ENCODE measurements at regions not wholly inside any gene's neighbourhood (a gene's known extent, or its start where the extent isn't known, plus 50 kb on each side); places are given as distances from the start of the nearest gene placed in this dataset.
"Not testable (repeated sequence)": the region's sequence is repeated elsewhere in the genome, so short reads cannot be mapped to it uniquely, and the experiment has no call there.

DNA sequence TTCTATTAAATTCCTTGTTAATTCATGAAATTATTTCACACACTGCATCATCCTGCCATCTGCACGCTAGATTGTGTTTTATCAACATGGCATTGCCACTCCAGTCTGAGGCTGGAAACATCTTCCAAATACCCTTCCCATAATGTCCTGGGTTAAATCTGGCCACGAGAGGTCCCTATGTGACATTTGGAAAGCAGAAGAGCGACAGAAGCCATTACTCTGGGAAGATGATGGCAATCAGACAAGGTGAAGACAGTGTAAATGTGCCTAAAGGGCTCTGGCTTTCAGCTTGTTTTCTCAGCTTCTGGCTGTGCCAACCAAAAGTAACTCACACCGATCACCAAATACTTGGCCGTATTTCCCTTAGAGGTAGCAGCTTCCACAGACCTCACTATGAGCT is 144.8 kb downstream of the CAPZA3 start:
- ATAC-seq (no peak), DNase-seq (no peak)
- no peaks in the 10 kb centered on the region for H3K27me3 Mint-ChIP-seq
- ChIA-PET CTCF (interaction anchor here (0.5 kb wide), 1 partner anchor 1646 kb away, joined by 3 read pairs; no protein-coding TSS in a partner anchor), POLR2A (no interaction called here)
- no peaks in the 10 kb centered on the region for H3K36me3 Mint-ChIP-seq (ENCODE audit: low read depth)
- no peak overlapping the region for H3K27ac Mint-ChIP-seq
- H3K4me3 Mint-ChIP-seq = no peak overlapping the region
- intact Hi-C loops (cut with DNase I, micrococcal nuclease) = no loop called here
- no peaks in the 10 kb centered on the region for H3K9me3 Mint-ChIP-seq (ENCODE audit: low read depth)
- no peaks in the 10 kb centered on the region for H3K4me1 Mint-ChIP-seq

- no peaks in the 10 kb centered on the region for H3K4me1 Mint-ChIP-seq
- H3K4me3 Mint-ChIP-seq = no peak overlapping the region
- no peaks in the 10 kb centered on the region for H3K36me3 Mint-ChIP-seq (ENCODE audit: low read depth)
- H3K27me3 Mint-ChIP-seq = peaks cover 2% of the 10 kb centered on the region
- DNase-seq = no peak
- ATAC-seq = no peak
- ChIA-PET POLR2A (no interaction called here), CTCF (no interaction called here)
- intact Hi-C loops (cut with DNase I, micrococcal nuclease) = no loop called here
- no peaks in the 10 kb centered on the region for H3K9me3 Mint-ChIP-seq (ENCODE audit: low read depth)
- no peak overlapping the region for H3K27ac Mint-ChIP-seq
Observed at GRCh38 chr12:18886962-18887361, 149.0 kb downstream of the CAPZA3 start.

DNA sequence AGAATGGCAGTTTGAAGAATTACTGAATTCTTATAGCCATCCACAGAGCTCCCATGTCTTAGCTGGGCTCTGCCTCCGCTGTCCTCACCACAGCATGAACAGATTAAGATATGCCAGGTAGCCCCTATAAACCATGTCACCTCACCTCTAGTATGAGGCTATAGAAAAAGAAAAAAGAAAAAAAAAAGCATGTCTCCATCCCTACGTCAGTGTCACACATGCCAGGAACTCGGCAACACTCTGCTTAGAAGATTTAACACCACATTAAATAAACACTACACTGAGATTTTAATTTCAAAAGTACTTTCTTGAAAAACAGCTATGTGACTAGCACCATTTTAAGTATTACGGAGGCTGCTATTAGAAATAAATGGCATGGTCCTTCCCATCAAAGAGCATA is 149.4 kb downstream of the CAPZA3 start:
- CTCF ChIA-PET = no interaction called here
- H3K36me3 Mint-ChIP-seq (ENCODE audit: low read depth) = no peaks in the 10 kb centered on the region
- H3K27me3 Mint-ChIP-seq = peaks cover 2% of the 10 kb centered on the region
- H3K4me1 Mint-ChIP-seq = no peaks in the 10 kb centered on the region
- POLR2A ChIA-PET = no interaction called here
- no peak overlapping the region for H3K27ac Mint-ChIP-seq
- H3K4me3 Mint-ChIP-seq = no peak overlapping the region
- H3K9me3 Mint-ChIP-seq (ENCODE audit: low read depth) = no peaks in the 10 kb centered on the region
- ATAC-seq = no peak
- no peak for DNase-seq
- intact Hi-C loops (cut with DNase I, micrococcal nuclease) = no loop called here

- CTCF ChIA-PET = no interaction called here
- no peak overlapping the region for H3K27ac Mint-ChIP-seq
- intact Hi-C loops (cut with DNase I, micrococcal nuclease) = no loop called here
- POLR2A ChIA-PET = no interaction called here
- peaks cover 2% of the 10 kb centered on the region for H3K27me3 Mint-ChIP-seq
- DNase-seq (no peak), ATAC-seq (no peak)
- no peaks in the 10 kb centered on the region for H3K9me3 Mint-ChIP-seq (ENCODE audit: low read depth)
- no peaks in the 10 kb centered on the region for H3K36me3 Mint-ChIP-seq (ENCODE audit: low read depth)
- H3K4me1 Mint-ChIP-seq = no peaks in the 10 kb centered on the region
- H3K4me3 Mint-ChIP-seq = no peak overlapping the region
Observed at GRCh38 chr12:18888047-18888446, 150.1 kb downstream of the CAPZA3 start.

- H3K27me3 Mint-ChIP-seq; H3K4me3 Mint-ChIP-seq; ATAC-seq; H3K27ac Mint-ChIP-seq; H3K36me3 Mint-ChIP-seq (ENCODE audit: low read depth); DNase-seq; intact Hi-C loops (cut with DNase I, micrococcal nuclease); H3K4me1 Mint-ChIP-seq; POLR2A ChIA-PET; CTCF ChIA-PET; H3K9me3 Mint-ChIP-seq (ENCODE audit: low read depth): not testable (repeated sequence)
Observed at GRCh38 chr12:18890621-18891020, 152.7 kb downstream of the CAPZA3 start.

GRCh38 chr12:18895540-18895939 is 157.6 kb downstream of the CAPZA3 start:
- ATAC-seq (no peak), DNase-seq (no peak)
- H3K27me3 Mint-ChIP-seq = peaks cover 2% of the 10 kb centered on the region
- ChIA-PET CTCF (interaction anchor here (0.7 kb wide), 1 partner anchor 29 kb away, joined by 3 read pairs; no protein-coding TSS in a partner anchor), POLR2A (no interaction called here)
- intact Hi-C loops (cut with DNase I, micrococcal nuclease) = no loop called here
- H3K27ac Mint-ChIP-seq = no peak overlapping the region
- no peak overlapping the region for H3K4me3 Mint-ChIP-seq
- no peaks in the 10 kb centered on the region for H3K4me1 Mint-ChIP-seq
- no peaks in the 10 kb centered on the region for H3K9me3 Mint-ChIP-seq (ENCODE audit: low read depth)
- H3K36me3 Mint-ChIP-seq (ENCODE audit: low read depth) = no peaks in the 10 kb centered on the region

GRCh38 chr12:18895946-18896345 is 158.0 kb downstream of the CAPZA3 start:
- Mint-ChIP-seq H3K4me3 (no peak overlapping the region), H3K27ac (no peak overlapping the region), H3K27me3 (peaks cover 2% of the 10 kb centered on the region), H3K36me3 (ENCODE audit: low read depth) (no peaks in the 10 kb centered on the region), H3K4me1 (no peaks in the 10 kb centered on the region), H3K9me3 (ENCODE audit: low read depth) (no peaks in the 10 kb centered on the region)
- intact Hi-C loops (cut with DNase I, micrococcal nuclease) = no loop called here
- ChIA-PET POLR2A (no interaction called here), CTCF (interaction anchor here (0.7 kb wide), 1 partner anchor 30 kb away, joined by 3 read pairs; no protein-coding TSS in a partner anchor)
- DNase-seq = no peak
- ATAC-seq = no peak

DNA sequence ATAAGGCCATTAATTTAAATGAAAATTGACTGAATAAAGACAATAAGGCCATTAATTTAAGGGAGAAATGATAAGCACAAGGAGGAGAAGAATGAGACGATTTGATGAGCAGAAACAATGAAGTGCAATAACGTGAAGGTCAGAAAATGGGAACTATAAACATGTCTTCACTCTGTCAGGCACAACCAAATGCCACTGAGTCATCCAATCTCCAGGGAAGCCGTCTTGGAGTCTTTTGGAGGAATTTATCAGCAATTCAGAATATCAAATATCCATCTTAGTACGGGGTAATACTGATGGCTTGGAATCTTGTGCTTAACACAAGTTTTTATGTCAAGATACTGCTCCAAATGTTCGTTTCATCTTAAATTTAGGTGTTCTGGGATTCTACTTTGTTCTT is 159.9 kb downstream of the CAPZA3 start:
- Mint-ChIP-seq H3K27ac (no peak overlapping the region), H3K27me3 (peaks cover 2% of the 10 kb centered on the region), H3K4me3 (no peak overlapping the region), H3K9me3 (ENCODE audit: low read depth) (no peaks in the 10 kb centered on the region), H3K4me1 (no peaks in the 10 kb centered on the region), H3K36me3 (ENCODE audit: low read depth) (no peaks in the 10 kb centered on the region)
- no peak for DNase-seq
- ATAC-seq = no peak
- CTCF ChIA-PET = no interaction called here
- POLR2A ChIA-PET = no interaction called here
- intact Hi-C loops (cut with DNase I, micrococcal nuclease) = no loop called here

DNA sequence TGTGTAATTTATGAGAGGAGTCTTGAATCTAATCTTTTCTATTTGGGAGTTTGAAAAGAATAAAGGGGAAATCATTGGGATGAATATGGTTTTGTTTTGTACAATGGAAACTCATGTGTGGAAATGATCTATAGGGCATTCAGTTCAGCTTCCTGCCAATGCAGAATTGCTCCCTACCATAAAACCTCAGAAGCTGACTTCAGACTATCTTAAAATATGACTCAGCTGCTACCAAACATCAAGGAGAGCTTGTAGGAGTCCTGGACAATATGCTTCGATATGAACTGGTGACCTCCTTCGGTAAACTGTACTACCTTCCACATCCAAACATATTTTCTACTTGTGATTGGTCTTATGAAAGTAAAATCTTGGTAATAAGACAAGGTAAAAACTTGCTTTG is 160.6 kb downstream of the CAPZA3 start:
- Mint-ChIP-seq H3K4me3 (no peak overlapping the region), H3K4me1 (no peaks in the 10 kb centered on the region), H3K9me3 (ENCODE audit: low read depth) (no peaks in the 10 kb centered on the region), H3K36me3 (ENCODE audit: low read depth) (no peaks in the 10 kb centered on the region), H3K27me3 (peaks cover 2% of the 10 kb centered on the region), H3K27ac (no peak overlapping the region)
- intact Hi-C loops (cut with DNase I, micrococcal nuclease) = no loop called here
- POLR2A ChIA-PET = no interaction called here
- ATAC-seq (no peak), DNase-seq (no peak)
- CTCF ChIA-PET = no interaction called here

DNA sequence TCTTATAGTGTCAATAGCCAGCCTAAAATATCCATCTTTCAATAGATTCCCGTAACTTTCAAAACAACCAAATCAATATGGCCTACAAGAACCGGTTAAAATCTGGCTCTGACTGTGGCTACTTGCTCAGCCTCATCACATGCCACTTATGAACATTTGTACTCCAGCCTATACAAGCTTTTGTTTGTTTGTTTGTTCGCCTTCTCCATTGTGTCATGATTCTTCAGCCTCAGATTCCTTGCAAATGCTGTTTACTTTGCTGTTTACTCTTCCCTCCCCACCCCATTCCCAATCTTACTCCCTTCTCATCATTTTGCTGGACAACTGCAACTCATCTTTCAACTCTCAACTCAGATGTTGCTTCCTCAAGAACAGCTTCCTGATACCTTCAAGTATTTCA is 161.2 kb downstream of the CAPZA3 start:
- no peak overlapping the region for H3K4me3 Mint-ChIP-seq
- no peaks in the 10 kb centered on the region for H3K9me3 Mint-ChIP-seq (ENCODE audit: low read depth)
- intact Hi-C loops (cut with DNase I, micrococcal nuclease) = no loop called here
- ChIA-PET POLR2A (no interaction called here), CTCF (no interaction called here)
- ATAC-seq (no peak), DNase-seq (no peak)
- H3K4me1 Mint-ChIP-seq = no peaks in the 10 kb centered on the region
- H3K27ac Mint-ChIP-seq = no peak overlapping the region
- no peaks in the 10 kb centered on the region for H3K36me3 Mint-ChIP-seq (ENCODE audit: low read depth)
- H3K27me3 Mint-ChIP-seq = peaks cover 2% of the 10 kb centered on the region

GRCh38 chr12:18899678-18900317 is 161.9 kb downstream of the CAPZA3 start:
- H3K4me3 Mint-ChIP-seq = no peak overlapping the region
- no peak overlapping the region for H3K27ac Mint-ChIP-seq
- ChIA-PET POLR2A (no interaction called here), CTCF (no interaction called here)
- DNase-seq = no peak
- H3K27me3 Mint-ChIP-seq = peaks cover 2% of the 10 kb centered on the region
- intact Hi-C loops (cut with DNase I, micrococcal nuclease) = no loop called here
- no peak for ATAC-seq
- H3K36me3 Mint-ChIP-seq (ENCODE audit: low read depth) = no peaks in the 10 kb centered on the region
- no peaks in the 10 kb centered on the region for H3K9me3 Mint-ChIP-seq (ENCODE audit: low read depth)
- H3K4me1 Mint-ChIP-seq = no peaks in the 10 kb centered on the region

GRCh38 chr12:18905134-18905533 is 167.2 kb downstream of the CAPZA3 start:
- no peak overlapping the region for H3K4me3 Mint-ChIP-seq
- H3K27ac Mint-ChIP-seq = no peak overlapping the region
- no peaks in the 10 kb centered on the region for H3K27me3 Mint-ChIP-seq
- no peak for ATAC-seq
- POLR2A ChIA-PET = no interaction called here
- intact Hi-C loops (cut with DNase I, micrococcal nuclease) = no loop called here
- no peaks in the 10 kb centered on the region for H3K9me3 Mint-ChIP-seq (ENCODE audit: low read depth)
- no peaks in the 10 kb centered on the region for H3K4me1 Mint-ChIP-seq
- no peak for DNase-seq
- CTCF ChIA-PET = no interaction called here
- no peaks in the 10 kb centered on the region for H3K36me3 Mint-ChIP-seq (ENCODE audit: low read depth)

DNA sequence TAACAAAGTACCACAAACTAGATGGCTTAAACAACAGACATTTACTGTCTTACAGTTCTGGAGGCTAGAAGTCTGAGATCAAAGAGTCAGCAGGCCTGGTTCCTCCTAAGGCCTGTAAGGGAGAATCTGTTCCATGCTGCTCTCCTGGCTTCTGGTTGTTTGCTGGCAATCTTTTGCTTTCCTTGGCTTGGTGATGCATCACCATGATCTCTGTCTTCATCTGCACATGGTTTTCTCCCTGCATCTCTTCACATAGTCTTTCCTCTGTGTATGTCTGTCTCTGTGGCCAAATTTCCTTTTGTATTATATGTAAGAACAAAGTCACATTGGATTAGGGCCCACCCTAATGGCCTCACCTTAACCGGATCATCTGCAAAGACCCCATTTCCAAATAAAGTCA is 168.5 kb downstream of the CAPZA3 start:
- no peak overlapping the region for H3K27ac Mint-ChIP-seq
- H3K36me3 Mint-ChIP-seq (ENCODE audit: low read depth) = no peaks in the 10 kb centered on the region
- H3K4me1 Mint-ChIP-seq = no peaks in the 10 kb centered on the region
- intact Hi-C loops (cut with DNase I, micrococcal nuclease) = no loop called here
- no peak overlapping the region for H3K4me3 Mint-ChIP-seq
- CTCF ChIA-PET = no interaction called here
- H3K27me3 Mint-ChIP-seq = no peaks in the 10 kb centered on the region
- DNase-seq = no peak
- POLR2A ChIA-PET = no interaction called here
- ATAC-seq = no peak
- no peaks in the 10 kb centered on the region for H3K9me3 Mint-ChIP-seq (ENCODE audit: low read depth)

Data from activated CD4-positive, alpha-beta T cell treated with anti-CD3 and anti-CD28 coated beads for 36 hours (primary cell).